Neural progenitor cell (in vitro differentiated cells): ENCODE measurements at regions not wholly inside any gene's neighbourhood (a gene's known extent, or its start where the extent isn't known, plus 50 kb on each side); places are given as distances from the start of the nearest gene placed in this dataset.

ENCODE experiments used
- DNase-seq: peaks from one replicate; pipeline ENCODE4 v3.0.0-alpha.2; 2016; ENCODE audit warnings: low spot score
- H2AFZ ChIP-seq: fragments of 200-600 bp; sonication (generic); replicated peaks from 2 replicates; pipeline ENCODE4 v1.6.1; 2016; ENCODE audit warnings: antibody characterized with exemption
- H3F3A ChIP-seq: fragments of 200-600 bp; sonication (generic); 2 replicates; pipeline ENCODE4 v1.6.1; 2016; ENCODE audit warnings: antibody characterized with exemption, low read depth
- H3K27ac ChIP-seq: fragments of 200-600 bp; sonication (generic); 2 replicates; pipeline ENCODE4 v1.5.1; 2016; ENCODE audit warnings: mild to moderate bottlenecking
- H3K27me3 ChIP-seq: fragments of 200-600 bp; sonication (generic); 2 replicates; pipeline ENCODE4 v1.6.1; 2016; ENCODE audit warnings: mild to moderate bottlenecking, moderate library complexity
- H3K36me3 ChIP-seq: fragments of 200-600 bp; sonication (generic); 2 replicates; pipeline ENCODE4 v1.5.1; 2016
- H3K4me1 ChIP-seq: fragments of 200-600 bp; sonication (generic); 2 replicates; pipeline ENCODE4 v1.6.1; 2016; ENCODE audit warnings: mixed run types
- H3K4me2 ChIP-seq: fragments of 200-600 bp; sonication (generic); 2 replicates; pipeline ENCODE4 v1.6.1; 2016
- H3K4me3 ChIP-seq: fragments of 200-600 bp; sonication (generic); 2 replicates; pipeline ENCODE4 v1.5.1; 2016
- H3K79me2 ChIP-seq: fragments of 200-600 bp; sonication (generic); 2 replicates; pipeline ENCODE4 v1.6.1; 2016; ENCODE audit warnings: low read depth
- H3K9ac ChIP-seq: fragments of 200-600 bp; sonication (generic); 2 replicates; pipeline ENCODE4 v1.6.1; 2016
- H3K9me3 ChIP-seq: fragments of 200-600 bp; sonication (generic); 2 replicates; pipeline ENCODE4 v1.5.1; 2016; ENCODE audit warnings: low read depth
- H4K20me1 ChIP-seq: fragments of 200-600 bp; sonication (generic); 2 replicates; pipeline ENCODE4 v1.6.1; 2016; ENCODE audit warnings: low read depth
- H3K27ac Mint-ChIP-seq: 3 replicates; pipeline ENCODE4 v1.8.0; 2021; ENCODE audit warnings: mixed read lengths
- H3K27me3 Mint-ChIP-seq: 2 replicates; pipeline ENCODE4 v1.8.0; 2022; ENCODE audit warnings: low read depth, mild to moderate bottlenecking, inconsistent platforms, moderate library complexity, mixed read lengths; ENCODE audit not compliant: insufficient read depth
- H3K36me3 Mint-ChIP-seq: 3 replicates; pipeline ENCODE4 v1.8.0; 2021; ENCODE audit warnings: mixed read lengths
- H3K4me1 Mint-ChIP-seq: 3 replicates; pipeline ENCODE4 v1.8.0; 2021; ENCODE audit warnings: mixed read lengths
- H3K4me3 Mint-ChIP-seq: 3 replicates; pipeline ENCODE4 v1.8.0; 2021; ENCODE audit warnings: mild to moderate bottlenecking, moderate library complexity, mixed read lengths
- H3K9me3 Mint-ChIP-seq: 3 replicates; pipeline ENCODE4 v1.8.0; 2020; ENCODE audit warnings: mixed read lengths
- EZH2 ChIP-seq: fragments of 200-600 bp; sonication (generic); IDR thresholded peaks from 2 replicates; pipeline ENCODE4 v1.6.1; 2017; ENCODE audit warnings: antibody characterized with exemption, mild to moderate bottlenecking, moderate library complexity
- EZH2phosphoT487 ChIP-seq: fragments of 200-600 bp; sonication (generic); IDR thresholded peaks from 2 replicates; pipeline ENCODE4 v1.6.1; 2017; ENCODE audit warnings: antibody characterized with exemption
- TF ChIP-seq, protein P1 (sequence below): fragments of 200-600 bp; sonication (generic); IDR thresholded peaks from 2 replicates; pipeline ENCODE4 v1.5.1; 2017; ENCODE audit warnings: antibody characterized with exemption, mild to moderate bottlenecking

DNA sequence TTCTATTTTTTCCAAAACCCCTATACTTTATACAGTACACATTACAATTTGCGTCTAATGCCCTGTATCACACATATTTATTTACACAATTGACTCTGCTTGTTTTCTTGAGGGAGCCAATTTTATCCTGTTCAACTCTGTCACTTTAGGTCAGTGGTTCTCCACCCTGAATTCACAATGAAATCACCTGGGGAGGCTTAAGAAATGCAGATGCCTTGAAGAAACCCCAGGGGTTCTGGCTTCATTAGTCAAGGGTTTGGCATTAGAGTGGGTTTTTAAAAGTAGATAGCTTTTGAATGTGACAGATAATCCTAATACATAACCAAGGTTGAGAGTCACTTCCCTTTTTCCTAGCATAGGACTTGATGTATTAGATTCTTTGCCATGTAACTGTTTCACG lies 398.6 kb upstream of the ERCC4 start:
- H3K36me3 ChIP-seq = no peaks in the 10 kb centered on the region
- peaks cover 2% of the 10 kb centered on the region for H3K36me3 Mint-ChIP-seq

DNA sequence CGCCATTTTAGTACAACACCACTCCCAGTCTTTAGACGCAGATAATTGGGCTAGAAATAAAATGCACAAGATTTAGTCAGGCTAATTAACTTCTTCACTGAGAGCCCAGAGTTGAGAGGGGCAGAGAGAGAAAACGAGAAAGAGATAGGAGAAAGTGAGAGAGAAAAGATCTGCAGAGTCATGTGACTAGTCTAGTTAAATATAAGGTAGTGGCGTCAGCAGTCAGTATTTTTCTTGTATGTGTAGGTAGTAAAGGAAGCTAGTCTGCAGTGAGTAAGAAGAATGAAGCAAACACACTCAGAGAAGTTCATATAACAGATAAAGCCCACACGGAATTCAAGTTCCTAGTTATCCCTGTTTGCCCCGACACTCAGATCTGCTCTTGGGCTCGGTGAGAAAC lies 392.6 kb upstream of the ERCC4 start:
- H4K20me1 ChIP-seq = no peaks in the 10 kb centered on the region
- no peaks in the 10 kb centered on the region for H3K27me3 ChIP-seq
- H3K36me3 Mint-ChIP-seq = no peaks in the 10 kb centered on the region
- no peaks in the 10 kb centered on the region for H3K9me3 Mint-ChIP-seq
- no peak for DNase-seq
- no peak overlapping the region for H3K27ac ChIP-seq
- peaks cover 18% of the 10 kb centered on the region for H3K4me1 Mint-ChIP-seq
- peak overlapping the region; percentile 37 for H2AFZ ChIP-seq
- H3K4me3 ChIP-seq = no peak overlapping the region
- H3K27ac Mint-ChIP-seq = no peak overlapping the region
- H3K9ac ChIP-seq = no peak overlapping the region
- H3K79me2 ChIP-seq = no peaks in the 10 kb centered on the region
- H3K9me3 ChIP-seq = no peaks in the 10 kb centered on the region
- H3K4me1 ChIP-seq = peaks cover 8% of the 10 kb centered on the region
- no peak overlapping the region for H3K4me2 ChIP-seq
- H3K4me3 Mint-ChIP-seq = no peak overlapping the region
- no peaks in the 10 kb centered on the region for H3K27me3 Mint-ChIP-seq
- TF ChIP-seq EZH2phosphoT487 = no peak
- TF ChIP-seq, protein P1, sequence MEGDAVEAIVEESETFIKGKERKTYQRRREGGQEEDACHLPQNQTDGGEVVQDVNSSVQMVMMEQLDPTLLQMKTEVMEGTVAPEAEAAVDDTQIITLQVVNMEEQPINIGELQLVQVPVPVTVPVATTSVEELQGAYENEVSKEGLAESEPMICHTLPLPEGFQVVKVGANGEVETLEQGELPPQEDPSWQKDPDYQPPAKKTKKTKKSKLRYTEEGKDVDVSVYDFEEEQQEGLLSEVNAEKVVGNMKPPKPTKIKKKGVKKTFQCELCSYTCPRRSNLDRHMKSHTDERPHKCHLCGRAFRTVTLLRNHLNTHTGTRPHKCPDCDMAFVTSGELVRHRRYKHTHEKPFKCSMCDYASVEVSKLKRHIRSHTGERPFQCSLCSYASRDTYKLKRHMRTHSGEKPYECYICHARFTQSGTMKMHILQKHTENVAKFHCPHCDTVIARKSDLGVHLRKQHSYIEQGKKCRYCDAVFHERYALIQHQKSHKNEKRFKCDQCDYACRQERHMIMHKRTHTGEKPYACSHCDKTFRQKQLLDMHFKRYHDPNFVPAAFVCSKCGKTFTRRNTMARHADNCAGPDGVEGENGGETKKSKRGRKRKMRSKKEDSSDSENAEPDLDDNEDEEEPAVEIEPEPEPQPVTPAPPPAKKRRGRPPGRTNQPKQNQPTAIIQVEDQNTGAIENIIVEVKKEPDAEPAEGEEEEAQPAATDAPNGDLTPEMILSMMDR = no peak
- TF ChIP-seq EZH2 = no peak
- H3K36me3 ChIP-seq = no peaks in the 10 kb centered on the region
- no peaks in the 10 kb centered on the region for H3F3A ChIP-seq

More for the DNA sequence above, 398.6 kb upstream of the ERCC4 start:
- peaks cover 6% of the 10 kb centered on the region for H3K9me3 Mint-ChIP-seq
- H3K79me2 ChIP-seq = no peaks in the 10 kb centered on the region
- H3K4me1 Mint-ChIP-seq = peaks cover 39% of the 10 kb centered on the region
- H2AFZ ChIP-seq = no peak overlapping the region
- DNase-seq = peak; percentile 33
- no peaks in the 10 kb centered on the region for H3K27me3 ChIP-seq
- H4K20me1 ChIP-seq = no peaks in the 10 kb centered on the region
- no peaks in the 10 kb centered on the region for H3K9me3 ChIP-seq
- no peak overlapping the region for H3K27ac ChIP-seq
- H3K27ac Mint-ChIP-seq = no peak overlapping the region
- H3K4me3 ChIP-seq = no peak overlapping the region
- H3K9ac ChIP-seq = no peak overlapping the region
- TF ChIP-seq, protein P1 = no peak
- TF ChIP-seq EZH2 (no peak), EZH2phosphoT487 (no peak)
- no peak overlapping the region for H3K4me3 Mint-ChIP-seq
- peaks cover 8% of the 10 kb centered on the region for H3F3A ChIP-seq
- H3K4me2 ChIP-seq = peak overlapping the region; percentile 12
- H3K27me3 Mint-ChIP-seq = no peaks in the 10 kb centered on the region
- peaks cover 12% of the 10 kb centered on the region for H3K4me1 ChIP-seq

DNA sequence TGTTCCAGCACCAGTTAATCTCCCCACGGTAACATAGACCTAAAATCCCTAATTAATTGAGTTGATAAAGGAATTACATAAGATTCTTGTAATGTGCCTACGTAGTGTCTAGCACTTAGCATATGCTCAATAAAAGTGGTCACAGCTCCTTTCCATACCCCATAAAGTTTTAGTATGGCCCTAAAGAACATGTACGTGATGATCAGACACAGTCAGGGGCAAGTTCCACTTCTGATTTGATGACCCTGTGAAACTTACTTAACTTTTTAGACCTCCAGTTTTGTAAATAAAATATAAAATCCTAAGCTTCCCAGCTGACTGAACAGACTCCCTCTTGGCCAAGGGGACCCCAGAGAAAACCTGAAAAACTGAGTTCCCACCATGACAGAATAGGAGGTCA lies 391.3 kb upstream of the ERCC4 start:
- Histone ChIP-seq H3K4me1 (peaks cover 8% of the 10 kb centered on the region), H3K27ac (no peak overlapping the region), H3K36me3 (no peaks in the 10 kb centered on the region), H2AFZ (no peak overlapping the region), H3K4me3 (no peak overlapping the region), H4K20me1 (no peaks in the 10 kb centered on the region), H3K4me2 (no peak overlapping the region), H3K27me3 (no peaks in the 10 kb centered on the region), H3K9me3 (no peaks in the 10 kb centered on the region), H3K9ac (no peak overlapping the region), H3F3A (no peaks in the 10 kb centered on the region), H3K79me2 (no peaks in the 10 kb centered on the region)
- Mint-ChIP-seq H3K36me3 (no peaks in the 10 kb centered on the region), H3K4me1 (peaks cover 14% of the 10 kb centered on the region), H3K9me3 (no peaks in the 10 kb centered on the region), H3K27me3 (no peaks in the 10 kb centered on the region), H3K27ac (no peak overlapping the region), H3K4me3 (no peak overlapping the region)
- no peak for DNase-seq
- no peak for TF ChIP-seq EZH2phosphoT487
- TF ChIP-seq, protein P1 = no peak
- no peak for TF ChIP-seq EZH2
